Esophagus muscularis mucosa (tissue), 4 donors: ENCODE measurements at regions not wholly inside any gene's neighbourhood (a gene's known extent, or its start where the extent isn't known, plus 50 kb on each side); places are given as distances from the start of the nearest gene placed in this dataset.

Source experiments
- EP300 ChIP-seq: sonication (generic); formaldehyde crosslinking; IDR thresholded peaks from one replicate; pipeline ENCODE4 v1.6.1; 2017; ENCODE audit warnings: antibody characterized with exemption
- POLR2A ChIP-seq: fragments of 450-650 bp; IDR thresholded peaks from one replicate; pipeline ENCODE4 v1.6.1; 2017; ENCODE audit warnings: antibody characterized with exemption, moderate library complexity, mild to moderate bottlenecking, low read depth
- POLR2AphosphoS5 ChIP-seq, 2 donors: sonication (generic); formaldehyde crosslinking; IDR thresholded peaks; one replicate each; pipeline ENCODE4 v1.6.1; 2017; ENCODE audit warnings: antibody characterized with exemption in 2 of 2
- TF ChIP-seq, protein P1 (sequence below), 3 experiments: fragments of 200-600 bp in 2 of 3; fragments of 450-650 bp in 1 of 3; sonication (generic) in 2 of 3; IDR thresholded peaks; one replicate each; pipeline ENCODE4 v1.5.1; 2017 to 2019; ENCODE audit warnings: antibody characterized with exemption in 3 of 3, mild to moderate bottlenecking in 2 of 3, moderate library complexity in 1 of 3

DNA sequence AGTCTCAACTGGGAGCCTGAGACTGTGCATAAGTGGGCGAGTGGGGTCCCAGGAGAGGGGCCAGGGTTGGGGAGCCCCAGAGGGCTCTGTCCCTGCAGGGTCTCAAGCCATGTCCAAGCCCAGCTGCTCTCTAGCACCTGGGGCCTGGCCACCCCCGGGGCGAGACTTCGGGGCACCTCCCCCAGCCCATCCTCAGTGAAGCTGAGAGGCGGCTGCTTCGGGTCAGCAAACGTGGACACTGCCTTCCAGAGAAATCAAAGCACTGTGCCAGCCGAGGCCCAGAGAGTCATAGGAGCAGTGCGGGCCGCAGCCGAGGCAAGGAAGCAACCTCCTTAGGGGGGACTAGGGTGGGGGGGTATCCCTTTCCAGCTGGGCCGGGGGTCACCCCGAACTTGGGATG lies 77.5 kb downstream of the ENGASE start:
- TF ChIP-seq, protein P1, sequence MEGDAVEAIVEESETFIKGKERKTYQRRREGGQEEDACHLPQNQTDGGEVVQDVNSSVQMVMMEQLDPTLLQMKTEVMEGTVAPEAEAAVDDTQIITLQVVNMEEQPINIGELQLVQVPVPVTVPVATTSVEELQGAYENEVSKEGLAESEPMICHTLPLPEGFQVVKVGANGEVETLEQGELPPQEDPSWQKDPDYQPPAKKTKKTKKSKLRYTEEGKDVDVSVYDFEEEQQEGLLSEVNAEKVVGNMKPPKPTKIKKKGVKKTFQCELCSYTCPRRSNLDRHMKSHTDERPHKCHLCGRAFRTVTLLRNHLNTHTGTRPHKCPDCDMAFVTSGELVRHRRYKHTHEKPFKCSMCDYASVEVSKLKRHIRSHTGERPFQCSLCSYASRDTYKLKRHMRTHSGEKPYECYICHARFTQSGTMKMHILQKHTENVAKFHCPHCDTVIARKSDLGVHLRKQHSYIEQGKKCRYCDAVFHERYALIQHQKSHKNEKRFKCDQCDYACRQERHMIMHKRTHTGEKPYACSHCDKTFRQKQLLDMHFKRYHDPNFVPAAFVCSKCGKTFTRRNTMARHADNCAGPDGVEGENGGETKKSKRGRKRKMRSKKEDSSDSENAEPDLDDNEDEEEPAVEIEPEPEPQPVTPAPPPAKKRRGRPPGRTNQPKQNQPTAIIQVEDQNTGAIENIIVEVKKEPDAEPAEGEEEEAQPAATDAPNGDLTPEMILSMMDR (IDR thresholded peaks at IDR 0.05) = no peak
- no peak for TF ChIP-seq POLR2AphosphoS5 (IDR thresholded peaks at IDR 0.05)
- no peak for TF ChIP-seq EP300
- TF ChIP-seq POLR2A = no peak
